ENCODE measurements at regions not wholly inside any gene's neighbourhood (a gene's known extent, or its start where the extent isn't known, plus 50 kb on each side); places are given as distances from the start of the nearest gene placed in this dataset.
"Not testable (repeated sequence)": the region's sequence is repeated elsewhere in the genome, so short reads cannot be mapped to it uniquely, and the experiment has no call there.

DNA sequence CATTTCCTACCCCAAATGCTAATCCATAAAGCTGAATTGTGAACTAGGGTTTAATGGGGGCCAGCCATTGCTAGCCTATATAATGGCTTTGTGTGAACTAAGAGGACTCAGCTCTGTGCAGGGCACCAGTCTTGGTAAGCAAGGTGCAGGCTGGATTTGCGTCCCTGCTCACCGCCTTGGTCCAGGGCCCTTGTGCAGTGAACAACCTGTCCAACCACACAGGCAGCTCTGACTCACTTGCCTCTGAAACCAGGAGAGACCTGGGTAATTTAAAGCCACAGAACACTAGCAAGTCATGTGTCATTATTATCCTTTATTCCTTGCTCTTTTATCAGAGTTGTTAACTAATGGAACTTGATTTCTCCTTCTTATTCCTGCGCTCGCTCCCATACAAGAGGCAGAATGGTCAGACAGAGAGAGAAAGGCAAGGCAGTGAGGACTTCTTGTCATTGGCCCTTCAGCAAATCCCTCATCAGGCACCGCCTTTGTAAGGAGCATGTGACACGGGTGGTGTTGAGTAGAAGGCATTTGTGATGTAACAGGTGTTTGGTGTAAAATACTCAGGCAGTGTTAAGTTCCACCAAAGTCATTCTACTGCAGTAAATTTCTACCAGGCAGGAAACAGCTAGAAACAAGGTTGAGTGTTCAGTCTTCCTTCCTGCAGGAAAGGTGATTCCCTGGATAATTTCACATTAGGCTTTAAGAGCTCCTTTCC lies 67.3 kb upstream of the OLIG2 start:
- Mint-ChIP-seq H3K4me3 (no peak overlapping the region), H3K27ac (no peak overlapping the region), H3K36me3 (peaks cover 0 to 8% (median 5%) of the 10 kb centered on the region in 5 donors), H3K9me3 (peaks cover 0 to 1% (median 0%) of the 10 kb centered on the region in 11 donors), H3K27me3 (peaks cover 33 to 69% (median 60%) of the 10 kb centered on the region in 5 donors), H3K4me1 (peaks cover 0 to 5% (median 0%) of the 10 kb centered on the region in 7 donors)
- POLR2A ChIA-PET: interaction anchor here (0.6 kb wide), 1 partner anchor 305 kb away, joined by 7 read pairs; no protein-coding TSS in a partner anchor
- ATAC-seq (no peak), DNase-seq (no peak)
- Histone ChIP-seq H3K27ac (ENCODE audit: low read depth, low read length) (no peak overlapping the region), H3K9me3 (ENCODE audit: control insufficient read depth in 2 of 3, low read length in 3 of 3) (no peaks in the 10 kb centered on the region), H3K4me3 (ENCODE audit: low read length) (no peak overlapping the region), H3K36me3 (ENCODE audit: control insufficient read depth in 2 of 3, insufficient read depth in 3 of 3, low read length in 3 of 3) (no peaks in the 10 kb centered on the region), H3K27me3 (ENCODE audit: control insufficient read depth in 2 of 2, insufficient read depth in 2 of 2, low read length in 2 of 2) (no peaks in the 10 kb centered on the region), H3K4me1 (ENCODE audit: control insufficient read depth in 2 of 2, insufficient read depth in 2 of 2, low read length in 2 of 2) (no peaks in the 10 kb centered on the region)
- intact Hi-C loops (cut with micrococcal nuclease): no loop called here
- CTCF ChIA-PET: interaction anchor here (2.3 kb wide), 1 partner anchor 238 kb away, joined by 5 read pairs; no protein-coding TSS in a partner anchor

DNA sequence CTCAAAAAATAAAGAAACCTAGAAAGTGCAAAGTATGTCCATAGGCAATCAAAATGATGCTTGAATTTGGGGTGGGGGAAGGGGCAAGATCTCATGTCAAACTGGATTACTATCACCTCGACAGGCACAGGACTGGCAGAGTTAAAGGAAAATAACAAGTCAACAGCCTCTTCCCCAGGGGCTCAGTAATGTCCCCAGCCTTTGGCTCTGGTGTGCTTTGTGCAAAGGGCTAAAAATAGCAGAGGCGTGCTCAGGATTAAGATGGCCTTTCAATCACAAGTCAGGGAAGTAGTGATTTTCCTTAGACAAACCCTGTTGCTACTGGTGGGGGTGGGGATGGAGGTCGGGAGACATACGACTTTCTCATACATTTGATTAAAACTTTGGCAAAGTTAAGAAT lies 63.5 kb upstream of the OLIG2 start:
- Histone ChIP-seq H3K4me1 (ENCODE audit: control insufficient read depth in 2 of 2, insufficient read depth in 2 of 2, low read length in 2 of 2) (peaks cover 0 to 4% of the 10 kb centered on the region in 2 donors), H3K4me3 (ENCODE audit: low read length) (no peak overlapping the region), H3K27ac (ENCODE audit: low read depth, low read length) (no peak overlapping the region), H3K27me3 (ENCODE audit: control insufficient read depth in 2 of 2, insufficient read depth in 2 of 2, low read length in 2 of 2) (no peaks in the 10 kb centered on the region), H3K36me3 (ENCODE audit: control insufficient read depth in 2 of 3, insufficient read depth in 3 of 3, low read length in 3 of 3) (no peaks in the 10 kb centered on the region), H3K9me3 (ENCODE audit: control insufficient read depth in 2 of 3, low read length in 3 of 3) (no peaks in the 10 kb centered on the region)
- peaks cover 10 to 44% (median 27%) of the 10 kb centered on the region in 5 donors for H3K27me3 Mint-ChIP-seq
- intact Hi-C loops (cut with micrococcal nuclease): no loop called here
- H3K4me1 Mint-ChIP-seq: peaks cover 0 to 5% (median 0%) of the 10 kb centered on the region in 7 donors
- no peak overlapping the region for H3K27ac Mint-ChIP-seq
- peaks cover 0 to 1% (median 0%) of the 10 kb centered on the region in 11 donors for H3K9me3 Mint-ChIP-seq
- DNase-seq: no peak
- peaks cover 0 to 6% (median 5%) of the 10 kb centered on the region in 5 donors for H3K36me3 Mint-ChIP-seq
- no peak overlapping the region for H3K4me3 Mint-ChIP-seq
- no peak for ATAC-seq
- ChIA-PET POLR2A (no interaction called here), CTCF (no interaction called here)

DNA sequence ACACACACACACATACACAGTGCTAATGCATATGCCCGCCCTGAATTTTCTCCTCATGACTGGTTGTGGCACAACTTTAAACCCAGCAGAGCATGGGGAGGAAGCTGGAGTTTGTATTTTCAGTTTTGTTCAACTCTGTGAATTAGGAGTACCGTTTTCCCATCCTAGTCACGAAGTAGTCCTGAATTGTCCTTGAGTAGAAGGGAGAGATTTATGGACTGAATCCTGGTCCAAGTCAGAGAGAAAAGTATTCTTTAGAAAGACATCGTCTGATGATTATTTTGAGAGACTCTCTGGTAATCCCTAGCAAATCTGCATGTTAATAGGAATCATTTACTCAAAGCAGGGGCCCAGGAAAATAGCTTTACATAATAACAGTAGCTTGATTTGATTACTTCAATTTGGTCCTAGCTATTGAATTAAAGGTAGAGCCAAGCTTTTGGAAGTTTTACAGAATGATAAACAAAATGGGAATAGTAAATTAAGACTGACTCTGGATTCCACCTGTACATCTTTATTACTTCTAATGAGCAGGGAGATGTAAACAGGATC lies 60.5 kb upstream of the OLIG2 start:
- Histone ChIP-seq H3K4me3 (ENCODE audit: low read length) (no peak overlapping the region), H3K27ac (ENCODE audit: low read depth, low read length) (no peak overlapping the region), H3K9me3 (ENCODE audit: control insufficient read depth in 2 of 3, low read length in 3 of 3) (no peaks in the 10 kb centered on the region), H3K36me3 (ENCODE audit: control insufficient read depth in 2 of 3, insufficient read depth in 3 of 3, low read length in 3 of 3) (no peaks in the 10 kb centered on the region), H3K4me1 (ENCODE audit: control insufficient read depth in 2 of 2, insufficient read depth in 2 of 2, low read length in 2 of 2) (peaks cover 0 to 4% of the 10 kb centered on the region in 2 donors), H3K27me3 (ENCODE audit: control insufficient read depth in 2 of 2, insufficient read depth in 2 of 2, low read length in 2 of 2) (no peaks in the 10 kb centered on the region)
- Mint-ChIP-seq H3K27me3 (peaks cover 10 to 38% (median 17%) of the 10 kb centered on the region in 5 donors), H3K4me3 (no peak overlapping the region), H3K36me3 (peaks cover 0 to 6% (median 5%) of the 10 kb centered on the region in 5 donors), H3K4me1 (peaks cover 0 to 5% (median 0%) of the 10 kb centered on the region in 7 donors), H3K9me3 (peaks cover 0 to 1% (median 0%) of the 10 kb centered on the region in 11 donors), H3K27ac (no peak overlapping the region)
- no peak for DNase-seq
- CTCF ChIA-PET: interaction anchor here (1.0 kb wide), 1 partner anchor 25 kb away, joined by 3 read pairs; no protein-coding TSS in a partner anchor
- POLR2A ChIA-PET: no interaction called here
- intact Hi-C loops (cut with micrococcal nuclease): no loop called here
- ATAC-seq: no peak

DNA sequence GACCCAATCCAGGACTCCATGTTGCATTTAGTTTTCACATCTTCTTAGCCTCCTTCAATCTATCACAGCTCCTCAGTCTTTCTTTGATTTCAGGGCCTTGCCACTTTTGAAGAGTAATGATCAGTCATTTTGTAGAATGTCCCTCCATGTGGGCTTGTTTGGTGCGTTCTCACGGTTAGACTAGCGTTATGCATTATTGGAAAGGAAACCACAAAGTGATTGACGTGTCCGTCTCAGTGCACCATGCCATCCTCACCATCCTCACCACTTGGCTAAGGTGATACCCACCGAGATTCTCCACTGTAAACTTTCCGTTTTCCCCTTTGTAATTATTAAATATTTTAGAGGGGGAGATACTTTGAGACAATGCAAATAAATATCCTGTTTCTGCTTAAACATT lies 59.6 kb upstream of the OLIG2 start:
- Mint-ChIP-seq H3K4me3 (peak overlapping the region in 1 of 10 donors; percentile 22), H3K27me3 (peaks cover 5 to 33% (median 13%) of the 10 kb centered on the region in 5 donors), H3K4me1 (peaks cover 0 to 5% (median 0%) of the 10 kb centered on the region in 7 donors), H3K27ac (no peak overlapping the region), H3K9me3 (no peaks in the 10 kb centered on the region), H3K36me3 (peaks cover 0 to 3% (median 2%) of the 10 kb centered on the region in 5 donors)
- H3K9me3 ChIP-seq (ENCODE audit: control insufficient read depth in 2 of 3, low read length in 3 of 3): no peaks in the 10 kb centered on the region
- no peaks in the 10 kb centered on the region for H3K27me3 ChIP-seq (ENCODE audit: control insufficient read depth in 2 of 2, insufficient read depth in 2 of 2, low read length in 2 of 2)
- no peak overlapping the region for H3K4me3 ChIP-seq (ENCODE audit: low read length)
- H3K36me3 ChIP-seq (ENCODE audit: control insufficient read depth in 2 of 3, insufficient read depth in 3 of 3, low read length in 3 of 3): no peaks in the 10 kb centered on the region
- ChIA-PET POLR2A (no interaction called here), CTCF (no interaction called here)
- intact Hi-C loops (cut with micrococcal nuclease): no loop called here
- ATAC-seq (no peak), DNase-seq (no peak)
- no peak overlapping the region for H3K27ac ChIP-seq (ENCODE audit: low read depth, low read length)
- peaks cover 0 to 4% of the 10 kb centered on the region in 2 donors for H3K4me1 ChIP-seq (ENCODE audit: control insufficient read depth in 2 of 2, insufficient read depth in 2 of 2, low read length in 2 of 2)

DNA sequence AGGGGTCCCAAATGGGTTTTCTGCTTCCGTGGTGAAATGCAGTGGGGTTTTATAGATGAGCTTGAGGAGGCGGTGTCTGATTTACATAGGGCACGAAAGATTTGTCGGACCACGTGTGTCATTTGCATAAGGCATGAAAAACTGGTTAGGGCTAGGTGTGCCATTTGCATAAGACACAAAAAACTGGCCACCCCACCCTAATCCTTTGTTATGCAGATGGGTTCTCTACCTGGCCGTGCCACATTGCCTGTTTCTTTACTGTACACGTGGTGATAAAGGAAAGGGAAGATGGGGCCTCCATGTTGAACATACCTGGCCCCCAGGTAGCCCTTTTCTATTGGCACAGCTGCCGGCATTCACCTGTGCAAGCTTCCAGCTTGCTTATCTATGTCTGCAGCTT lies 57.6 kb upstream of the OLIG2 start:
- H3K9me3 Mint-ChIP-seq; H3K36me3 ChIP-seq (ENCODE audit: control insufficient read depth in 2 of 3, insufficient read depth in 3 of 3, low read length in 3 of 3); H3K27ac ChIP-seq (ENCODE audit: low read depth, low read length); ATAC-seq; H3K4me3 Mint-ChIP-seq; H3K27ac Mint-ChIP-seq; H3K27me3 ChIP-seq (ENCODE audit: control insufficient read depth in 2 of 2, insufficient read depth in 2 of 2, low read length in 2 of 2); DNase-seq; intact Hi-C loops (cut with micrococcal nuclease); POLR2A ChIA-PET; H3K4me1 ChIP-seq (ENCODE audit: control insufficient read depth in 2 of 2, insufficient read depth in 2 of 2, low read length in 2 of 2); CTCF ChIA-PET; H3K36me3 Mint-ChIP-seq; H3K4me3 ChIP-seq (ENCODE audit: low read length); H3K9me3 ChIP-seq (ENCODE audit: control insufficient read depth in 2 of 3, low read length in 3 of 3); H3K4me1 Mint-ChIP-seq: not testable (repeated sequence)
- H3K27me3 Mint-ChIP-seq: peaks cover 0 to 26% (median 4%) of the 10 kb centered on the region in 5 donors

DNA sequence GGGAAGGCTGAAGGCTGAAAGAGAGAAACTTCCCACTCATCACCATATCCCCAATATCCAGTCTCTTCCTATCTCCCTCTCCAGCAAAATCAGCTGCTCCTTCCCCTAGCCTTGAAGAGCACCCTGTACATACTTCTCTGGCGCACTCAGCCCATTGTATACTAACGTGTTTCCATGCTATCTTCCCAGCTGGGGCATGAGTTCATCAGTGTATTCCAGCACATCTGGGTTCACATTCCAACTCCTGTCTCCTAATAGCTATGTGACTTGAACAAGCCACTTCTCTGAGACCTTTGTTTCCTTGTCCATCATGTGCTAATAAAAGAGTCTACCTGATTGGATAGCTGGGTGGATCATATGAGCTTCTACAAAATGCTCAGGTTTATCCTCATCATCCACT lies 51.1 kb upstream of the OLIG2 start:
- Mint-ChIP-seq H3K4me1 (no peaks in the 10 kb centered on the region), H3K27me3 (peaks cover 9 to 22% (median 17%) of the 10 kb centered on the region in 5 donors), H3K36me3 (no peaks in the 10 kb centered on the region), H3K27ac (peak overlapping the region in 1 of 9 donors; percentile 66), H3K4me3 (no peak overlapping the region), H3K9me3 (no peaks in the 10 kb centered on the region)
- DNase-seq (no peak), ATAC-seq (no peak)
- no peaks in the 10 kb centered on the region for H3K4me1 ChIP-seq (ENCODE audit: control insufficient read depth in 2 of 2, insufficient read depth in 2 of 2, low read length in 2 of 2)
- peaks cover 0 to 3% of the 10 kb centered on the region in 2 donors for H3K27me3 ChIP-seq (ENCODE audit: control insufficient read depth in 2 of 2, insufficient read depth in 2 of 2, low read length in 2 of 2)
- intact Hi-C loops (cut with micrococcal nuclease): no loop called here
- ChIA-PET POLR2A (no interaction called here), CTCF (no interaction called here)
- H3K9me3 ChIP-seq (ENCODE audit: control insufficient read depth in 2 of 3, low read length in 3 of 3): no peaks in the 10 kb centered on the region
- H3K36me3 ChIP-seq (ENCODE audit: control insufficient read depth in 2 of 3, insufficient read depth in 3 of 3, low read length in 3 of 3): no peaks in the 10 kb centered on the region
- H3K27ac ChIP-seq (ENCODE audit: low read depth, low read length): no peak overlapping the region
- H3K4me3 ChIP-seq (ENCODE audit: low read length): no peak overlapping the region

All from naive thymus-derived CD4-positive, alpha-beta T cell (primary cell).